Mucosa of stomach (tissue), 1 donor: ENCODE measurements at regions not wholly inside any gene's neighbourhood (a gene's known extent, or its start where the extent isn't known, plus 50 kb on each side); places are given as distances from the start of the nearest gene placed in this dataset.

Experiments
- H3K27me3 ChIP-seq: one replicate; pipeline ENCODE4 v1.7.0; 2013; ENCODE audit warnings: mild to moderate bottlenecking, low read length; ENCODE audit not compliant: control insufficient read depth, insufficient read depth
- H3K36me3 ChIP-seq: one replicate; pipeline ENCODE4 v1.7.0; 2013; ENCODE audit warnings: low read length; ENCODE audit not compliant: control insufficient read depth, insufficient read depth
- H3K4me1 ChIP-seq: one replicate; pipeline ENCODE4 v1.7.0; 2013; ENCODE audit warnings: mild to moderate bottlenecking, low read length; ENCODE audit not compliant: control insufficient read depth, insufficient read depth
- H3K4me3 ChIP-seq: one replicate; pipeline ENCODE4 v1.7.0; 2013; ENCODE audit warnings: low read length
- H3K9ac ChIP-seq: one replicate; pipeline ENCODE4 v1.7.0; 2013; ENCODE audit warnings: mild to moderate bottlenecking, low read length, moderate library complexity
- H3K9me3 ChIP-seq: one replicate; pipeline ENCODE4 v1.7.0; 2013; ENCODE audit warnings: mild to moderate bottlenecking, low read length, moderate library complexity; ENCODE audit not compliant: control insufficient read depth
- donor health status: Pancreatic carcinoma.

GRCh38 chr12:91868054-91868453 lies 277.6 kb downstream of the BTG1 start:
- Histone ChIP-seq H3K9ac (no peak overlapping the region), H3K36me3 (no peaks in the 10 kb centered on the region)

GRCh38 chr12:91866566-91866965 lies 279.1 kb downstream of the BTG1 start:
- Histone ChIP-seq H3K36me3 (no peaks in the 10 kb centered on the region), H3K4me1 (peaks cover 10% of the 10 kb centered on the region), H3K27me3 (no peaks in the 10 kb centered on the region), H3K4me3 (no peak overlapping the region), H3K9ac (no peak overlapping the region), H3K9me3 (no peaks in the 10 kb centered on the region)

More at GRCh38 chr12:91868054-91868453, 277.6 kb downstream of the BTG1 start:
- no peaks in the 10 kb centered on the region for H3K27me3 ChIP-seq
- peaks cover 16% of the 10 kb centered on the region for H3K4me1 ChIP-seq
- no peak overlapping the region for H3K4me3 ChIP-seq
- no peaks in the 10 kb centered on the region for H3K9me3 ChIP-seq

DNA sequence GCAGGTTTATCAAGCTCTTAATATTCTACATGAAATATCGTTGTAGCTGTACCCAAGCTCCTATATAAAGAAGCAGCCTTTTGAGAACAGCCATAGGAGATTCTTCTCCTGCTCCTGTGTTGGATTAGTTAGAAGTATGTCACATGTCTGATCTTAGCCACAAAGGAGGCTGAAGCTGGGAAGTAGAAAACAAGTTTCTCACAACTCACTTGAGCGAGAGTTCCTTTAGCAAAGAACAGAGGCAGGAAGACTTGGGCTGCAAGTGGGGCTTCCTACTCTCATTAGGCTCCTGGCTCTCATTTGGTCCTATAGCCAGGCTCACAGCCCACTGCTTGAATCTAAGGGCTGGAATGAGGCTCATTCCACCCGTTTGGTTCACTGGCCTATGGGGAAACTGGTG lies 281.9 kb downstream of the BTG1 start:
- no peaks in the 10 kb centered on the region for H3K36me3 ChIP-seq
- no peak overlapping the region for H3K4me3 ChIP-seq
- no peaks in the 10 kb centered on the region for H3K9me3 ChIP-seq
- H3K9ac ChIP-seq, result no peak overlapping the region
- no peaks in the 10 kb centered on the region for H3K4me1 ChIP-seq
- H3K27me3 ChIP-seq, result no peaks in the 10 kb centered on the region

- H3K27me3 ChIP-seq, result no peaks in the 10 kb centered on the region
- no peaks in the 10 kb centered on the region for H3K9me3 ChIP-seq
- H3K4me1 ChIP-seq, result no peaks in the 10 kb centered on the region
- no peaks in the 10 kb centered on the region for H3K36me3 ChIP-seq
- no peak overlapping the region for H3K9ac ChIP-seq
- H3K4me3 ChIP-seq, result no peak overlapping the region
These were observed 284.1 kb downstream of the BTG1 start for GRCh38 chr12:91861554-91861953.

DNA sequence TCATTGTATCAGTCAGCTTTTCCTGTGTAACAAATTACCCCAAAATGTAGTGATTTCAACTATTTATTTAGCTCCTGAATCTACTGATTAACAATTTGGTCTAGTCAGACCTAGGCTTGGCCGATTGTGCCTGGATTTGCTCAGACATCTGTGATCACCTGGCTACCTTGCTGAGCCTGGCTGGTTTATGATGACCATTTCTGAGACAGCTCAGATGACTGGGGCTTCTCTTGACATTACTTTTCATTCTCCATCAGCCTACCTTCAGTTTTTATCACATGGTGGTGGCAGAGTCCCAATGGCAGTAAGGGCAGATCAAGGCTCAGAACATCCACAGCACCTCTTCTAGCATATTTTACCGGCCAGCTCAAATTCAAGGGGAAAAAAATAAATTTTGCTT lies 286.3 kb downstream of the BTG1 start:
- no peaks in the 10 kb centered on the region for H3K36me3 ChIP-seq
- H3K4me3 ChIP-seq, result no peak overlapping the region
- H3K4me1 ChIP-seq, result no peaks in the 10 kb centered on the region

DNA sequence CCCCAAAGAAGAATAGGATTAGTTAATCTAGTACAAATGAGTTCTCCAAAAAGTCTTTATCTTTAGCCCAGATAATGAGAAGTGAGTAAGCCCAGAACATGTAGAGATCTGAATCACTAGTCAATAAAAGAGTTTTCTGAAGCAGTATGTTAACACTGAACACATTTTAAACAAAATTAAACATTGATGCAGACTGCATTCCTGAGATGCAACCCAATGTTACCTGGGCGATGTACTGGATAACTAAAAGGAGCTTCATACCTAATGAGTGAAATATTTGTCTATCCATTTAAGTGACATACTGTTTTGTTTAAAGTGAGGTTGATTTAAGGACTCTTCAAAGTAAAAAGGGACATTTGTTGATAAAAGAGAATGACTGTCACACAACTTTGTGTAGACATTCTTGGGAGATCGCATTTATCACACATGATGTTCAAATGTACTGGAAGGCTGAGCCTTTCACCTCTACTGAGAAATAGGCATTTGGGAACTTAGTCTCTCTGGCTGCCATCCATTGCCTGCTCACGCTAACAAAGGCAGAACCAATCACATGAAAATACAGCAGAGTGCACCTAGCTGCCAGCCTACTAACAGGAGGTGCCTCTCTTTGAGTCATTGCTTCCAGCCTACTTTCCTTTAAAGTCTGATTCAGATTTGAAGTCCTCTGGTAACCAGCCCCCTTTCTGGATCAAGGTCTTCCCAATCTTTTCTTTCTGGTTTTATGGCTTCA lies 287.7 kb downstream of the BTG1 start:
- H3K27me3 ChIP-seq, result no peaks in the 10 kb centered on the region
- no peaks in the 10 kb centered on the region for H3K36me3 ChIP-seq
- no peak overlapping the region for H3K4me3 ChIP-seq
- H3K9ac ChIP-seq, result no peak overlapping the region
- no peaks in the 10 kb centered on the region for H3K4me1 ChIP-seq
- no peaks in the 10 kb centered on the region for H3K9me3 ChIP-seq

More for the DNA sequence above, 286.3 kb downstream of the BTG1 start:
- Histone ChIP-seq H3K9me3 (no peaks in the 10 kb centered on the region), H3K27me3 (no peaks in the 10 kb centered on the region), H3K9ac (no peak overlapping the region)

DNA sequence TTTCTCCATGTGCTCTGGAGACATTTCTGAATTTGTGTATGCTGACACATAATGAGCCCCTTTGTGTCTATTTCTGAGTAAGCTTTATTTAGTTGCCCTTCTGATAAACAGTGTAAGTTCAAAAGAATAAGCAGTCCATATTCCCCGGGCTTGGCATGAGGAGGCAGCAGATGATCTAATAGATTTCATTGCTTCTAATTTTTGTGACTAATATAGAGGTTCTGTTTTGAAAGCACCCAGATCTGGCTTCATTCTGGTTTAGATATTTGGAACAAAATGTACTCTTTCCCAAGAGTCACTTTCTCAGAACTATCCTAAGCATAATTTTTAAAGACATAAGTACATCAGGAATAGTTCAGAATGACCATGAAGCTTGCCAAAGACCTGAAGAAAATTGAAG lies 290.9 kb downstream of the BTG1 start:
- H3K4me3 ChIP-seq, result no peak overlapping the region
- no peaks in the 10 kb centered on the region for H3K27me3 ChIP-seq
- H3K9me3 ChIP-seq, result no peaks in the 10 kb centered on the region
- no peak overlapping the region for H3K9ac ChIP-seq
- no peaks in the 10 kb centered on the region for H3K4me1 ChIP-seq
- no peaks in the 10 kb centered on the region for H3K36me3 ChIP-seq

DNA sequence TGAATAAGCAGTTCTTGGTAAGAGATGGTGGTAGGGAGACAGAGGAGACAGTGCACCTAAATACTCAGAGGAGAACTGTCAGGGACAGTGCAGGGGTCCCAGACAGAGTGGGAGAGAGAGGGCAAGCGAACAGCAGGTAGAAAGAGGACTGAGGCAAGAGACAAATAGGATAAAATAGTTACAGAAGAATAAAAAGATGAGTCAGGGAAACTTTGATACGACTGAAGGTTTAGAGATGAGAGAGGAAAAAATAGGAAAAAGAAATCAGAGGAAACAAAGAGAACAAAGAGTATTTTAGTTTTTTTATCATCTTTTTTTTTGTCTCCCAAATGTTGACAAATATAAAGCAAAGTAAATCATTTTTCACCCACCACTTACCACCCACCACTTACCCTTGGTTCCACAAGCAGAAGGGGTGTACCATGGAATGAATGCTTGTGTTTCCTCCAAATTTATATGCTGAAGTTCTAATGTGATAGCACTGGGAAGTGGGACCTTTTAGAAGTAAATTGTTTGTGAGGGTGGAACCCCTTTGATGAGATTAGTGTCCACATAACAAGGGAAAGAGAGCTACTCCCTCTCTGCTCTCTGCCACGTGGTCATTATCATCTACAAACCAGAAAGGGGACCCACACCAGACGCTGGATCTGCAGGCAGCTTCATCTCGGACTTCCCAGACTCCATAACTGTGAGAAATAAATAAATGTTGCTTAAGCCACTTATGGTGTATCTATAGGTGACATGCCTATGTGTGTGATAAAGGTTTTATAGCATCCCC lies 292.1 kb downstream of the BTG1 start:
- no peaks in the 10 kb centered on the region for H3K9me3 ChIP-seq
- H3K27me3 ChIP-seq, result no peaks in the 10 kb centered on the region
- H3K4me1 ChIP-seq, result no peaks in the 10 kb centered on the region
- H3K4me3 ChIP-seq, result no peak overlapping the region
- H3K9ac ChIP-seq, result no peak overlapping the region
- H3K36me3 ChIP-seq, result no peaks in the 10 kb centered on the region

- Histone ChIP-seq H3K4me3 (no peak overlapping the region), H3K9me3 (no peaks in the 10 kb centered on the region), H3K9ac (no peak overlapping the region), H3K27me3 (no peaks in the 10 kb centered on the region), H3K36me3 (no peaks in the 10 kb centered on the region), H3K4me1 (no peaks in the 10 kb centered on the region)
These were observed 293.0 kb downstream of the BTG1 start for GRCh38 chr12:91852634-91853033.

GRCh38 chr12:91851741-91852477 lies 293.7 kb downstream of the BTG1 start:
- no peaks in the 10 kb centered on the region for H3K4me1 ChIP-seq
- no peak overlapping the region for H3K9ac ChIP-seq
- no peak overlapping the region for H3K4me3 ChIP-seq
- no peaks in the 10 kb centered on the region for H3K9me3 ChIP-seq
- H3K36me3 ChIP-seq, result no peaks in the 10 kb centered on the region
- H3K27me3 ChIP-seq, result no peaks in the 10 kb centered on the region

DNA sequence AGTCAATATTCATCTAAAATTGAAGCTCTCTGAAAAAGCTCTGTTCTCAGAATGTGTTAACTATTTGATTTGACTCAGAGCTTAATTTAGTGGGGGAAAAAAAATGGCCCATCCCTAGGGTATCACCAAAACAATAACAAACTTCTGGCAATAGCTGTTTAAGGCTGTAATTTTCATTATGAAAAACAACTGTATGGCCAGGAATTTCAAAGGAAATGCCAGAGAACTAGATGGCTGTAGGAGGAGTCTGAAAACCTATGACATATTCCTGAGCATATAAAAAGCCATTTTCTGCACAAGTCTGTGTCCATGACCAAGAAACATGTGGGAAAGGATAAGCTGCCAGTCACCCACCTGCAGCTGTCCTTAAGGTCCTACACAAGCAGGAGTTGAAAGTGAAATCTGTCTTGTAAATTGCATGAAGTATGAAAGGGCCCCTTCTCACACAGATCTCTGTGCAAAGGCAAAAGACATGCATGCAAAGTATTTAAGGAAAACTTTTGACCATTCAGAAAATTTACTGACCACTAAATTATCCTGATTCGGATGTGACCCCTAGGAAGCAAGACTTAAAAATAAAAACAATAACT lies 299.1 kb downstream of the BTG1 start:
- Histone ChIP-seq H3K9me3 (no peaks in the 10 kb centered on the region), H3K27me3 (no peaks in the 10 kb centered on the region), H3K36me3 (no peaks in the 10 kb centered on the region), H3K4me3 (no peak overlapping the region), H3K4me1 (no peaks in the 10 kb centered on the region), H3K9ac (no peak overlapping the region)

DNA sequence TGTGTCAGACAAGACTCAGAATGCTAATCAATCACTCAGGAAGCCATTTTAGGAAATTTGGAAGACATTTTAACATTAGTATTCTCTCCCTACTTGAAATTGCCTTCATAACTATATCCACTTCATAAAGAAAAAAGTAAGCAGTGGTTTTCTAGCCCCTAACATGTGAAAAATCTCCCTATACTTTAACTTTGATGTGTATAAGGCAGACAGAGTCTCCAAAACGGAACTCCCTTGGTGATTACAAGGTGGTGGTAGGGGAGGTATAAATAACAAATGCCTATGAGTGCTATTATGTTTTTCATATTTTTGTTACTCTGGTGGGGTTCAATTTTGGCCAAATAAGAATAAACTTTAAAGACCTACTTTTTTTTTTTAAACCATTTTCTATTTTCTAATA lies 300.3 kb downstream of the BTG1 start:
- Histone ChIP-seq H3K36me3 (no peaks in the 10 kb centered on the region), H3K9me3 (no peaks in the 10 kb centered on the region), H3K4me1 (no peaks in the 10 kb centered on the region), H3K27me3 (no peaks in the 10 kb centered on the region), H3K9ac (no peak overlapping the region), H3K4me3 (no peak overlapping the region)
